A549 (cell line): ENCODE measurements at regions not wholly inside any gene's neighbourhood (a gene's known extent, or its start where the extent isn't known, plus 50 kb on each side); places are given as distances from the start of the nearest gene placed in this dataset.

Source experiments
- BHLHE40 ChIP-seq: IDR thresholded peaks from 2 replicates; pipeline ENCODE4 v1.6.1; 2012; ENCODE audit warnings: low read depth, low read length, inconsistent platforms
- CEBPB ChIP-seq, 2 experiments: fragments of >200 bp in 1 of 2; sonication (Bioruptor Twin) in 1 of 2; formaldehyde crosslinking in 1 of 2; IDR thresholded peaks; 2 replicates each; pipeline ENCODE4 v1.6.1; 2012 to 2016
- EHF ChIP-seq: fragments of 250-450 bp; sonication (Bioruptor Pico); IDR thresholded peaks from 2 replicates; pipeline ENCODE4 v1.5.0; 2020; ENCODE audit warnings: mild to moderate bottlenecking
- JUN ChIP-seq, 2 experiments: fragments of >200 bp; sonication (Bioruptor Twin); formaldehyde crosslinking; IDR thresholded peaks; 2 replicates in 1 of 2; 3 replicates in 1 of 2; pipeline ENCODE4 v1.6.1; 2016 to 2017
- JUNB ChIP-seq: fragments of >200 bp; sonication (Bioruptor Twin); formaldehyde crosslinking; IDR thresholded peaks from 2 replicates; pipeline ENCODE4 v1.6.1; 2016
- POLR2A ChIP-seq: IDR thresholded peaks from 2 replicates; pipeline ENCODE4 v1.6.1; 2012; ENCODE audit warnings: mild to moderate bottlenecking, low read length
- POLR2AphosphoS2 ChIP-seq: conservative IDR thresholded peaks from 2 replicates; pipeline ENCODE4 v1.6.1; 2012; ENCODE audit warnings: low read length, improper control_type of control experiment, inconsistent platforms
- RAD21 ChIP-seq, 2 experiments: fragments of >200 bp in 1 of 2; sonication (Bioruptor Twin) in 1 of 2; formaldehyde crosslinking in 1 of 2; IDR thresholded peaks in 1 of 2; conservative IDR thresholded peaks in 1 of 2; 2 replicates in 1 of 2; 3 replicates in 1 of 2; pipeline ENCODE4 v1.6.1; 2012 to 2018; ENCODE audit warnings: inconsistent platforms in 1 of 2
- RFX5 ChIP-seq: fragments of 450-650 bp; IDR thresholded peaks from 2 replicates; pipeline ENCODE4 v1.7.1; 2014; ENCODE audit warnings: antibody characterized with exemption, mild to moderate bottlenecking, moderate library complexity
- TF ChIP-seq, protein P1 (sequence below): fragments of >200 bp; sonication (Bioruptor Twin); formaldehyde crosslinking; IDR thresholded peaks from 3 replicates; pipeline ENCODE4 v1.5.1; 2016
- TF ChIP-seq, protein P2 (sequence below): IDR thresholded peaks from 2 replicates; pipeline ENCODE4 v1.6.1; 2012
- TF ChIP-seq, protein P3 (sequence below): fragments of 200-600 bp; sonication (generic); IDR thresholded peaks from 2 replicates; pipeline ENCODE4 v1.6.1; 2016; ENCODE audit warnings: antibody characterized with exemption, mild to moderate bottlenecking, moderate library complexity
- TF ChIP-seq, protein P4 (sequence below): fragments of 150-350 bp; IDR thresholded peaks from 2 replicates; pipeline ENCODE4 v1.6.1; 2014; ENCODE audit warnings: low read depth, mild to moderate bottlenecking, low read length

DNA sequence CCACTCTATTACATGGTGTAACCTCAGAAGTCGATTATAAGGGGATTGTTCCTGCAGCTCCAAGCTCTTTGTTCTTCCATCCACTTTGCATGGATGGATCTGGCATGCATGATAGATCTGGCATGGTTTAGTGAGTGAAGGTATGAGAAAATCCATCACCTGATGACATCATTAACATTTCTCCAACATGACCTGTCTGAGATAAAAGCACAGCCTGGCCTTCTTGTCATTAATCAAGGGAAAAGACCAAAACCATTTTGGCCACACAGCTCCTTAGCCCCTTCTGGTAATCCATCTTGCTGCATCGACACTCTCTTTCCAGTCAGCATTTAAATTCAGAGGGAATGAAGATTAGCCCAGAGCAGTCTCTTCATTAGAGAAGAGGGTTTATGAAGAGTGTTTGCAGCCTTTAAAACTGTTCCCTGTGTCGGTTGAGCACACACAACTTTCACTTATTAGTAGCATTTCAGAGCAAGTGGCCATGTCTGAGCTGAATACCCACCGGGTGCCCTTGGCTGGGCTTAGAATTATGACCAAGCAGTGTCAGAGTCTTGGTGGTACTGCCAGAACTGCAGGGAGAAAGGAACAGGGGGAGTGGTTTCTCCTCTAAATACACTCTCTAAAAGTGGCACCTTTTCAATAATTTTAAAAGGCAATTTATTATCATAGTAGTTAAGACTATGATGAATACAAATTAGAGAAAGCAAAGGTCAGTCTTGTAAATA lies 246.0 kb downstream of the HAPSTR1 start:
- TF ChIP-seq POLR2A (no peak), JUN (IDR thresholded peaks at IDR 0.05) (no peak), RFX5 (no peak), CEBPB (IDR thresholded peaks at IDR 0.05) (no peak), POLR2AphosphoS2 (no peak), RAD21 (conservative IDR thresholded peaks at IDR 0.05 in 1 of 2, IDR thresholded peaks at IDR 0.05 in 1 of 2) (no peak), JUNB (no peak), EHF (no peak), BHLHE40 (no peak)
- TF ChIP-seq, protein P1, sequence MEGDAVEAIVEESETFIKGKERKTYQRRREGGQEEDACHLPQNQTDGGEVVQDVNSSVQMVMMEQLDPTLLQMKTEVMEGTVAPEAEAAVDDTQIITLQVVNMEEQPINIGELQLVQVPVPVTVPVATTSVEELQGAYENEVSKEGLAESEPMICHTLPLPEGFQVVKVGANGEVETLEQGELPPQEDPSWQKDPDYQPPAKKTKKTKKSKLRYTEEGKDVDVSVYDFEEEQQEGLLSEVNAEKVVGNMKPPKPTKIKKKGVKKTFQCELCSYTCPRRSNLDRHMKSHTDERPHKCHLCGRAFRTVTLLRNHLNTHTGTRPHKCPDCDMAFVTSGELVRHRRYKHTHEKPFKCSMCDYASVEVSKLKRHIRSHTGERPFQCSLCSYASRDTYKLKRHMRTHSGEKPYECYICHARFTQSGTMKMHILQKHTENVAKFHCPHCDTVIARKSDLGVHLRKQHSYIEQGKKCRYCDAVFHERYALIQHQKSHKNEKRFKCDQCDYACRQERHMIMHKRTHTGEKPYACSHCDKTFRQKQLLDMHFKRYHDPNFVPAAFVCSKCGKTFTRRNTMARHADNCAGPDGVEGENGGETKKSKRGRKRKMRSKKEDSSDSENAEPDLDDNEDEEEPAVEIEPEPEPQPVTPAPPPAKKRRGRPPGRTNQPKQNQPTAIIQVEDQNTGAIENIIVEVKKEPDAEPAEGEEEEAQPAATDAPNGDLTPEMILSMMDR, result no peak
- TF ChIP-seq, protein P2, sequence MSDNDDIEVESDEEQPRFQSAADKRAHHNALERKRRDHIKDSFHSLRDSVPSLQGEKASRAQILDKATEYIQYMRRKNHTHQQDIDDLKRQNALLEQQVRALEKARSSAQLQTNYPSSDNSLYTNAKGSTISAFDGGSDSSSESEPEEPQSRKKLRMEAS, result no peak
- TF ChIP-seq, protein P3, sequence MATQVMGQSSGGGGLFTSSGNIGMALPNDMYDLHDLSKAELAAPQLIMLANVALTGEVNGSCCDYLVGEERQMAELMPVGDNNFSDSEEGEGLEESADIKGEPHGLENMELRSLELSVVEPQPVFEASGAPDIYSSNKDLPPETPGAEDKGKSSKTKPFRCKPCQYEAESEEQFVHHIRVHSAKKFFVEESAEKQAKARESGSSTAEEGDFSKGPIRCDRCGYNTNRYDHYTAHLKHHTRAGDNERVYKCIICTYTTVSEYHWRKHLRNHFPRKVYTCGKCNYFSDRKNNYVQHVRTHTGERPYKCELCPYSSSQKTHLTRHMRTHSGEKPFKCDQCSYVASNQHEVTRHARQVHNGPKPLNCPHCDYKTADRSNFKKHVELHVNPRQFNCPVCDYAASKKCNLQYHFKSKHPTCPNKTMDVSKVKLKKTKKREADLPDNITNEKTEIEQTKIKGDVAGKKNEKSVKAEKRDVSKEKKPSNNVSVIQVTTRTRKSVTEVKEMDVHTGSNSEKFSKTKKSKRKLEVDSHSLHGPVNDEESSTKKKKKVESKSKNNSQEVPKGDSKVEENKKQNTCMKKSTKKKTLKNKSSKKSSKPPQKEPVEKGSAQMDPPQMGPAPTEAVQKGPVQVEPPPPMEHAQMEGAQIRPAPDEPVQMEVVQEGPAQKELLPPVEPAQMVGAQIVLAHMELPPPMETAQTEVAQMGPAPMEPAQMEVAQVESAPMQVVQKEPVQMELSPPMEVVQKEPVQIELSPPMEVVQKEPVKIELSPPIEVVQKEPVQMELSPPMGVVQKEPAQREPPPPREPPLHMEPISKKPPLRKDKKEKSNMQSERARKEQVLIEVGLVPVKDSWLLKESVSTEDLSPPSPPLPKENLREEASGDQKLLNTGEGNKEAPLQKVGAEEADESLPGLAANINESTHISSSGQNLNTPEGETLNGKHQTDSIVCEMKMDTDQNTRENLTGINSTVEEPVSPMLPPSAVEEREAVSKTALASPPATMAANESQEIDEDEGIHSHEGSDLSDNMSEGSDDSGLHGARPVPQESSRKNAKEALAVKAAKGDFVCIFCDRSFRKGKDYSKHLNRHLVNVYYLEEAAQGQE, result no peak
- TF ChIP-seq, protein P4, sequence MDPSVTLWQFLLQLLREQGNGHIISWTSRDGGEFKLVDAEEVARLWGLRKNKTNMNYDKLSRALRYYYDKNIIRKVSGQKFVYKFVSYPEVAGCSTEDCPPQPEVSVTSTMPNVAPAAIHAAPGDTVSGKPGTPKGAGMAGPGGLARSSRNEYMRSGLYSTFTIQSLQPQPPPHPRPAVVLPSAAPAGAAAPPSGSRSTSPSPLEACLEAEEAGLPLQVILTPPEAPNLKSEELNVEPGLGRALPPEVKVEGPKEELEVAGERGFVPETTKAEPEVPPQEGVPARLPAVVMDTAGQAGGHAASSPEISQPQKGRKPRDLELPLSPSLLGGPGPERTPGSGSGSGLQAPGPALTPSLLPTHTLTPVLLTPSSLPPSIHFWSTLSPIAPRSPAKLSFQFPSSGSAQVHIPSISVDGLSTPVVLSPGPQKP, result no peak
